ENCODE measurements at regions not wholly inside any gene's neighbourhood (a gene's known extent, or its start where the extent isn't known, plus 50 kb on each side); places are given as distances from the start of the nearest gene placed in this dataset.
"Not testable (repeated sequence)": the region's sequence is repeated elsewhere in the genome, so short reads cannot be mapped to it uniquely, and the experiment has no call there.

- in situ Hi-C loops (cut with HindIII; ENCODE audit: low sequenced_read_pairs) = no loop called here
These were observed 141.5 kb downstream of the B3GNT2 start for GRCh38 chr2:62337403-62337802.

GRCh38 chr2:62335612-62336011 lies 139.7 kb downstream of the B3GNT2 start:
- in situ Hi-C loops (cut with HindIII; ENCODE audit: low sequenced_read_pairs) = no loop called here

GRCh38 chr2:62334440-62335058 lies 138.6 kb downstream of the B3GNT2 start:
- in situ Hi-C loops (cut with HindIII; ENCODE audit: low sequenced_read_pairs) = no loop called here

GRCh38 chr2:62334009-62334408 lies 138.1 kb downstream of the B3GNT2 start:
- in situ Hi-C loops (cut with HindIII; ENCODE audit: low sequenced_read_pairs) = no loop called here

GRCh38 chr2:62330959-62331358 lies 135.0 kb downstream of the B3GNT2 start:
- in situ Hi-C loops (cut with HindIII; ENCODE audit: low sequenced_read_pairs) = no loop called here

GRCh38 chr2:62329797-62330196 lies 133.9 kb downstream of the B3GNT2 start:
- in situ Hi-C loops (cut with HindIII; ENCODE audit: low sequenced_read_pairs) = no loop called here

GRCh38 chr2:62326735-62327134 lies 130.8 kb downstream of the B3GNT2 start:
- in situ Hi-C loops (cut with HindIII; ENCODE audit: low sequenced_read_pairs) = no loop called here

- in situ Hi-C loops (cut with HindIII; ENCODE audit: low sequenced_read_pairs) = no loop called here
These were observed 129.5 kb downstream of the B3GNT2 start for GRCh38 chr2:62325398-62325797.

GRCh38 chr2:62321380-62322289 lies 125.7 kb downstream of the B3GNT2 start:
- in situ Hi-C loops (cut with HindIII; ENCODE audit: low sequenced_read_pairs) = no loop called here

- in situ Hi-C loops (cut with HindIII; ENCODE audit: low sequenced_read_pairs) = no loop called here
These were observed 124.9 kb downstream of the B3GNT2 start for GRCh38 chr2:62320657-62321357.

- in situ Hi-C loops (cut with HindIII; ENCODE audit: low sequenced_read_pairs) = not testable (repeated sequence)
These were observed 124.2 kb downstream of the B3GNT2 start for GRCh38 chr2:62320137-62320536.

- in situ Hi-C loops (cut with HindIII; ENCODE audit: low sequenced_read_pairs) = no loop called here
These were observed 123.2 kb downstream of the B3GNT2 start for GRCh38 chr2:62319070-62319469.

GRCh38 chr2:62315476-62315875 lies 119.6 kb downstream of the B3GNT2 start:
- in situ Hi-C loops (cut with HindIII; ENCODE audit: low sequenced_read_pairs) = no loop called here

- in situ Hi-C loops (cut with HindIII; ENCODE audit: low sequenced_read_pairs) = no loop called here
These were observed 118.4 kb downstream of the B3GNT2 start for GRCh38 chr2:62314291-62314690.

GRCh38 chr2:62313449-62314227 lies 117.7 kb downstream of the B3GNT2 start:
- in situ Hi-C loops (cut with HindIII; ENCODE audit: low sequenced_read_pairs) = no loop called here

GRCh38 chr2:62309465-62310091 lies 113.7 kb downstream of the B3GNT2 start:
- in situ Hi-C loops (cut with HindIII; ENCODE audit: low sequenced_read_pairs) = no loop called here

GRCh38 chr2:62309081-62309464 lies 113.2 kb downstream of the B3GNT2 start:
- in situ Hi-C loops (cut with HindIII; ENCODE audit: low sequenced_read_pairs) = no loop called here

- in situ Hi-C loops (cut with HindIII; ENCODE audit: low sequenced_read_pairs) = no loop called here
These were observed 111.8 kb downstream of the B3GNT2 start for GRCh38 chr2:62307469-62308389.

GRCh38 chr2:62306751-62307468 lies 111.0 kb downstream of the B3GNT2 start:
- in situ Hi-C loops (cut with HindIII; ENCODE audit: low sequenced_read_pairs) = no loop called here
